Uterus (tissue), 2 donors: ENCODE measurements at regions not wholly inside any gene's neighbourhood (a gene's known extent, or its start where the extent isn't known, plus 50 kb on each side); places are given as distances from the start of the nearest gene placed in this dataset.

Experiments
- CTCF ChIP-seq, 4 experiments: fragments of 200-600 bp in 2 of 4; fragments of 450-650 bp in 2 of 4; sonication (generic) in 2 of 4; IDR thresholded peaks; one replicate each; pipeline ENCODE4 v1.5.1; 2016 to 2019; ENCODE audit warnings: antibody characterized with exemption in 4 of 4, mild to moderate bottlenecking in 2 of 4, moderate library complexity in 1 of 4
- POLR2A ChIP-seq, 2 donors: fragments of 450-650 bp; IDR thresholded peaks; one replicate each; pipeline ENCODE4 v1.6.1; 2016; ENCODE audit warnings: antibody characterized with exemption in 2 of 2, mild to moderate bottlenecking in 1 of 2, moderate library complexity in 1 of 2

DNA sequence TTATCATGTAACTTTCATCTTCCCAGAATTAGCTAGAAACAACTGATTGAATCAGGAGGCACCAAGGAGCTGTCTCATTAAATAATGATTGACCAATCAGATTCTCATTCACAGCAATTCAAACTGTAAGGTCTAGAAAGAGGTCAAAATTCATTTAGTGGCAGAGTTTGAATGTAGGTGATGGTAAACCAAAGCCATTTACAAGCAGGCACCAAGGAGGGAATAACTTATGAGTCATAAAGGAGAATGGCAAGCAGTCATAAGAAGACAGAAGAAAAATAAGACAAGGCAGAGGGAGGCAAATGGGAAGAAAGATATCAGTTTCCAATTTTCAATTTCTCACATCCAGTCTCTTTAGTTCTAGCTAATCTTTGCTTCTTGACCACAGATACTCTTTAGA, 52.9 kb upstream of the DEFB112 start:
- TF ChIP-seq CTCF (IDR thresholded peaks at IDR 0.05) (no peak), POLR2A (IDR thresholded peaks at IDR 0.05) (no peak)
